ENCODE measurements at regions not wholly inside any gene's neighbourhood (a gene's known extent, or its start where the extent isn't known, plus 50 kb on each side); places are given as distances from the start of the nearest gene placed in this dataset.

DNA sequence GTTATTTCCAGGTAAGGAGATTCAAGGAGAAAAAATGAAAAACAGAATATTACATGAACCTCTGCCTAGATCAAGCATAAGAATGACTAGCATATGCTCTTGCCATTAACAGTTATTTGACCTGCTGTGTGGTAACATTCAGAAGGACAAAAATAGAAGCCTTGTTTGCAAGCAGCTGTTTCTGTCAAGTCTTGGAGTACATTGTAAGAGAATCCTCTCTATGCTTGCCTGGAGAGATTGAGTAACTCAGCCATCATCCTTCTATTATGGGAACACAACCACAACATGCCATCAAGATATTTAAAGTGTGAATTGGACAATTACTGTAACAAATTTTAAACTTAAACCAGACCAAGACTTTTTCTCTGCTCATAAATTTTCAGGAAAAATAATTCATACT is 1054.4 kb downstream of the NLGN4Y start:
- Histone ChIP-seq H3K4me3 (no peak overlapping the region), H3K9me3 (no peaks in the 10 kb centered on the region), H3K27me3 (no peaks in the 10 kb centered on the region), H3K4me1 (no peaks in the 10 kb centered on the region), H3K27ac (no peak overlapping the region), H3K36me3 (no peaks in the 10 kb centered on the region)
- no peak for DNase-seq
- intact Hi-C loops (cut with DNase I), result no loop called here
- TF ChIP-seq, protein P1, sequence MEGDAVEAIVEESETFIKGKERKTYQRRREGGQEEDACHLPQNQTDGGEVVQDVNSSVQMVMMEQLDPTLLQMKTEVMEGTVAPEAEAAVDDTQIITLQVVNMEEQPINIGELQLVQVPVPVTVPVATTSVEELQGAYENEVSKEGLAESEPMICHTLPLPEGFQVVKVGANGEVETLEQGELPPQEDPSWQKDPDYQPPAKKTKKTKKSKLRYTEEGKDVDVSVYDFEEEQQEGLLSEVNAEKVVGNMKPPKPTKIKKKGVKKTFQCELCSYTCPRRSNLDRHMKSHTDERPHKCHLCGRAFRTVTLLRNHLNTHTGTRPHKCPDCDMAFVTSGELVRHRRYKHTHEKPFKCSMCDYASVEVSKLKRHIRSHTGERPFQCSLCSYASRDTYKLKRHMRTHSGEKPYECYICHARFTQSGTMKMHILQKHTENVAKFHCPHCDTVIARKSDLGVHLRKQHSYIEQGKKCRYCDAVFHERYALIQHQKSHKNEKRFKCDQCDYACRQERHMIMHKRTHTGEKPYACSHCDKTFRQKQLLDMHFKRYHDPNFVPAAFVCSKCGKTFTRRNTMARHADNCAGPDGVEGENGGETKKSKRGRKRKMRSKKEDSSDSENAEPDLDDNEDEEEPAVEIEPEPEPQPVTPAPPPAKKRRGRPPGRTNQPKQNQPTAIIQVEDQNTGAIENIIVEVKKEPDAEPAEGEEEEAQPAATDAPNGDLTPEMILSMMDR (IDR thresholded peaks at IDR 0.05), result no peak
- no peak for ATAC-seq

- Histone ChIP-seq H3K4me1 (no peaks in the 10 kb centered on the region), H3K27ac (no peak overlapping the region), H3K4me3 (no peak overlapping the region), H3K27me3 (no peaks in the 10 kb centered on the region), H3K36me3 (no peaks in the 10 kb centered on the region), H3K9me3 (no peaks in the 10 kb centered on the region)
- ATAC-seq, result no peak
- intact Hi-C loops (cut with DNase I), result no loop called here
- TF ChIP-seq, protein P1 (IDR thresholded peaks at IDR 0.05), result peak in 2 of 9 donors; percentile 10 to 17
- no peak for DNase-seq
Measured at GRCh38 chrY:15579245-15579644, 1054.9 kb downstream of the NLGN4Y start.

GRCh38 chrY:15583111-15583510 is 1058.8 kb downstream of the NLGN4Y start:
- Histone ChIP-seq H3K36me3 (no peaks in the 10 kb centered on the region), H3K9me3 (no peaks in the 10 kb centered on the region), H3K27me3 (no peaks in the 10 kb centered on the region), H3K4me1 (no peaks in the 10 kb centered on the region), H3K27ac (no peak overlapping the region), H3K4me3 (no peak overlapping the region)
- 72 to 73% methylated on average over 2 of the region's 2 CpGs for WGBS, 2 donors
- TF ChIP-seq, protein P1 (IDR thresholded peaks at IDR 0.05), result no peak
- intact Hi-C loops (cut with DNase I), result no loop called here
- ATAC-seq (no peak), DNase-seq (no peak)

GRCh38 chrY:15592957-15593356 is 1068.6 kb downstream of the NLGN4Y start:
- H3K27ac ChIP-seq, result no peak overlapping the region
- intact Hi-C loops (cut with DNase I), result no loop called here
- DNase-seq (no peak), ATAC-seq (no peak)
- WGBS, 2 donors, result 84 to 85% methylated on average over 2 of the region's 2 CpGs
- no peaks in the 10 kb centered on the region for H3K4me1 ChIP-seq
- TF ChIP-seq, protein P1 (IDR thresholded peaks at IDR 0.05), result no peak
- no peaks in the 10 kb centered on the region for H3K9me3 ChIP-seq
- no peak overlapping the region for H3K4me3 ChIP-seq
- H3K36me3 ChIP-seq, result no peaks in the 10 kb centered on the region
- no peaks in the 10 kb centered on the region for H3K27me3 ChIP-seq

Measured in heart right ventricle (tissue), 16 donors.